Uterus (tissue), 2 donors: ENCODE measurements at regions not wholly inside any gene's neighbourhood (a gene's known extent, or its start where the extent isn't known, plus 50 kb on each side); places are given as distances from the start of the nearest gene placed in this dataset.

Experiments
- POLR2A ChIP-seq, 2 donors: fragments of 450-650 bp; IDR thresholded peaks; one replicate each; pipeline ENCODE4 v1.6.1; 2016; ENCODE audit warnings: antibody characterized with exemption in 2 of 2, mild to moderate bottlenecking in 1 of 2, moderate library complexity in 1 of 2
- TF ChIP-seq, protein P1 (sequence below), 4 experiments: fragments of 200-600 bp in 2 of 4; fragments of 450-650 bp in 2 of 4; sonication (generic) in 2 of 4; IDR thresholded peaks; one replicate each; pipeline ENCODE4 v1.5.1; 2016 to 2019; ENCODE audit warnings: antibody characterized with exemption in 4 of 4, mild to moderate bottlenecking in 2 of 4, moderate library complexity in 1 of 4

GRCh38 chr12:74431801-74432200 is 105.8 kb upstream of the ATXN7L3B start:
- TF ChIP-seq, protein P1, sequence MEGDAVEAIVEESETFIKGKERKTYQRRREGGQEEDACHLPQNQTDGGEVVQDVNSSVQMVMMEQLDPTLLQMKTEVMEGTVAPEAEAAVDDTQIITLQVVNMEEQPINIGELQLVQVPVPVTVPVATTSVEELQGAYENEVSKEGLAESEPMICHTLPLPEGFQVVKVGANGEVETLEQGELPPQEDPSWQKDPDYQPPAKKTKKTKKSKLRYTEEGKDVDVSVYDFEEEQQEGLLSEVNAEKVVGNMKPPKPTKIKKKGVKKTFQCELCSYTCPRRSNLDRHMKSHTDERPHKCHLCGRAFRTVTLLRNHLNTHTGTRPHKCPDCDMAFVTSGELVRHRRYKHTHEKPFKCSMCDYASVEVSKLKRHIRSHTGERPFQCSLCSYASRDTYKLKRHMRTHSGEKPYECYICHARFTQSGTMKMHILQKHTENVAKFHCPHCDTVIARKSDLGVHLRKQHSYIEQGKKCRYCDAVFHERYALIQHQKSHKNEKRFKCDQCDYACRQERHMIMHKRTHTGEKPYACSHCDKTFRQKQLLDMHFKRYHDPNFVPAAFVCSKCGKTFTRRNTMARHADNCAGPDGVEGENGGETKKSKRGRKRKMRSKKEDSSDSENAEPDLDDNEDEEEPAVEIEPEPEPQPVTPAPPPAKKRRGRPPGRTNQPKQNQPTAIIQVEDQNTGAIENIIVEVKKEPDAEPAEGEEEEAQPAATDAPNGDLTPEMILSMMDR (IDR thresholded peaks at IDR 0.05), result no peak
- no peak for TF ChIP-seq POLR2A (IDR thresholded peaks at IDR 0.05)
